GM12892 (cell line): ENCODE measurements at regions not wholly inside any gene's neighbourhood (a gene's known extent, or its start where the extent isn't known, plus 50 kb on each side); places are given as distances from the start of the nearest gene placed in this dataset.

Experiments
- DNase-seq: peaks from one replicate; pipeline ENCODE4 v3.0.0; 2011; ENCODE audit not compliant: insufficient read length
- FAIRE-seq: peaks from 2 replicates; lab custom pipeline; 2011; peaks lifted over from hg19 to GRCh38; lab: Jason Lieb, UNC
- POLR2A ChIP-seq: IDR thresholded peaks from 2 replicates; pipeline ENCODE4 v1.6.1; 2011; ENCODE audit warnings: low read depth, low read length, control low read depth
- POLR2AphosphoS5 ChIP-seq: IDR thresholded peaks from 2 replicates; pipeline ENCODE4 v1.6.1; 2011; ENCODE audit warnings: low read depth, low read length, control low read depth
- TAF1 ChIP-seq: IDR thresholded peaks from 2 replicates; pipeline ENCODE4 v1.6.1; 2011; ENCODE audit warnings: low read depth, mild to moderate bottlenecking, control low read depth, low read length, borderline replicate concordance

DNA sequence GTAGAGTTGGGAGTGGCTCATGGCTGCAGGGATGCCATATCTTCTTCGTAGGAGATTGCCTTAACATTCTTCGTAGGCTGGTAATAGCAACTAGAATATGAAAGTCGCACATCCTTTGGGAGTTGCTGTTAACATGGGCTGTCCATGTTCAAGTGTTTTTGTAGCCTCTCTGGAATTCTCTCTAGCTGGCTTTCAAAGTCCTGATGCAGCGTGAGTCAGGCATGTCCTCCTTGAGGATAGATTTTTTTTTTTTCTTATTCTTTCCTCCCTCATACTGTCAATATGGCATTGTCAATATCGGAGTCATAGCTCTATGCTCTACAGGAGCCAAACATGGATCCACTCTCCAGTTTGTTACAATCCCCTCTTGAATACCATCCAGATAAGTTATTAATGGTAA lies 494.8 kb upstream of the WWC1 start:
- TF ChIP-seq TAF1 (no peak), POLR2A (no peak), POLR2AphosphoS5 (no peak)
- no peak for FAIRE-seq
- no peak for DNase-seq

DNA sequence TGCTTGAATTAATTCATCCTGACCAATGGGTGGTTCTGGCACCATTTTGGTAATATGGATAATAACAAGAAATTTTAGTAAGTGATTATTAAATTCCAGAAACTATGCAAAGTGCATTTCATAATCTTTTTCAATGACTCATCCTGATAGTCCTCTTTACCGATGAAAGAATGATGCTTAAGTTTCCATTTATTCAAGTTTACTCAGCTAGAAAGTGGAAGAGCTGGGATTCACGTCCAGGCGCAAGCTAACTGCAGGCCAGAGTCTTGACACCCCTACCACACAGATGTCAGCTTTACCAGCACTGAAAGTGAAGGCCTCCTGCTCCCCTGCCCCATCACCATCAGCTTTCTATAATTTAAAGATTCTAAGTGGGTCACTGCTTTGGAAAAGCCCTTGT lies 493.5 kb upstream of the WWC1 start:
- DNase-seq (no peak), FAIRE-seq (no peak)
- TF ChIP-seq POLR2A (no peak), TAF1 (no peak), POLR2AphosphoS5 (no peak)

DNA sequence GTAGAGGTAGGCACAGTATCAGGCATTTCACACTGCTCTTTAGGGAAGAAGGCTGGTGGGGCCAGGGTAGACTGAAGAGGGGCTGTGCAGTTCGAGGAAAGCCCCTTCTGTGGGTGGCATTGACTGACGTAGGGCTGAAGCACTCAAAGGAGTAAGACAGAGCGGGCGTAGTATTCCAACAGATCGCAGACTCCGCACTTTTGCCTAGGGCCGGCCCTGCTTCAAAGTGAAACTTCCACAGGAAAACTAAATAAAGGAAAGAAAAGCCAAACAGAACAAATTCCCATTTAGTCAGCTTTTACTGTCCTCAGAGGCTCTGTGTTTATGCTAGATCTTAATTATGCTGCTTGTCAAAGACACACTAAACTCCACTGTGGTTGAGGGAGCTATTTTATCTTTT lies 493.0 kb upstream of the WWC1 start:
- FAIRE-seq: no peak

DNA sequence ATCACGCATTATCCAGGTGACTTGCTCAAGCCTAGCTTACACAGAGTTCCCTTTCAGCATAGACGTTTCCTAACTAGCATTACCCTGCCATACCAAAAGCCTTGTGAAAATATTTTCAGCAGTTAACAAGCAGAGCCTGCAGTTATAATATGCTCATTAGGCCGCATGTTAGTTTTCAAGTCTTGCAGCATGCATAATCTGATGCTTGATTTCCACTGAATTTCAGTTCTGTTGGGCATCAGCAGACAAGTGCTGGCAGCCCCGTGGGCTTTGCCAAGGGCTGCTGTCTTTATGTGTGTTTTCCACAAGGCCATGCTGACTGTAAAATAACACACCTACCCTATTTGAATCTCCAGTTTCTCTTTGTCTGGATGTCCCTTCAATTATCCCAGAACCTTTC lies 491.0 kb upstream of the WWC1 start:
- DNase-seq (no peak), FAIRE-seq (no peak)
- TF ChIP-seq POLR2A (no peak), POLR2AphosphoS5 (no peak), TAF1 (no peak)

More for the DNA sequence above, 493.0 kb upstream of the WWC1 start:
- no peak for DNase-seq
- TF ChIP-seq POLR2A (no peak), TAF1 (no peak), POLR2AphosphoS5 (no peak)

DNA sequence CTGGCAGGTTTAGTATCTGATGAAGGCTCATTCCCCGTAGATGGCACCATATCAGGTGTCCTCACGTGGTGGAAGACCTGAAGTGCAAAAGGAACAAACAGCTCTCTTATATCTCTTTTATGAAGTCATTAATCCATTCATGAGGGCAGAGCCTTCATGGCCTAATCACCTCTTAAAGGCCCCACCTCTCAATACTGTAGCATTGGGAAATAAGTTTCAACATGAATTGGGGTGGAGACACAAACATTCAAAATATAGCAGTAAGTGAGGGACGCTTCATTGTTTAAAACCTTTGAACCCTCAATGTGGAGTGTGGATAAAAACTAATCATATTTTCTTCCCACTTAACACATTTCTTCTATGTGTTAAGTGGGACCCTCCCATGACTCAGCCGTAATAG lies 489.4 kb upstream of the WWC1 start:
- TF ChIP-seq POLR2A (no peak), POLR2AphosphoS5 (no peak), TAF1 (no peak)
- FAIRE-seq: no peak

DNA sequence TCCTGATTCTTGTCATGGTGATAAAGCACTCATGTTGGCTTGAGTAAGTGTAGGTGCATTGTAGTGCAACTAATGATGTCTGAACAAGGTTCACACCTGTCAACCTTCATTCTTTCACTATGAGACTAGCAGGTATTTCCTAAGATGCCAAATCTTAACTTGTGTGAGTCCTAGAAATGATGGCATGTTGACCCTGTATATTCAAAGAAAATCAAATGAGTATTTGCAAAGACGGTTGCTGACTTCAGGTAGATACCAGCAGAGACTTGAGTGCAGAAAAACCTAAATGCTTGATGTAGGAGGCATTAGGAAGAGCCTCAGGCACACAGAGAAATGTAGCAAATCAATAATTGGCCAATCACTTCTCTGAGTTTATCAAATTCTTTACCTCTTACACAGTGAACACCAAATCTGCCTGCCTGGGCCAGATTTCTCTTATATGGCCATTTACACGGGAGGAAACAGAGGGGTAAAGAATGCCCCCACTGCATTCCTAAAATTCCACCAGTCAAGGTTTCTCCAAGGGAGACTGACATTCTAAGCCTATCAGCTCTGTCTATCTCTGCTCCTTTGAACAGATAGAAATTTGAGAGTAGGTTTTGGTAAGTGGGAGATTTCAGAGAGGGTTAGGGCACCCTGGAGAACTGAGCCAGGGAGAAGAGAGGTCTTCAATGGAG lies 488.6 kb upstream of the WWC1 start:
- TF ChIP-seq POLR2AphosphoS5 (no peak), POLR2A (no peak), TAF1 (no peak)
- DNase-seq: no peak
- FAIRE-seq: no peak

More for the DNA sequence above, 489.4 kb upstream of the WWC1 start:
- no peak for DNase-seq

DNA sequence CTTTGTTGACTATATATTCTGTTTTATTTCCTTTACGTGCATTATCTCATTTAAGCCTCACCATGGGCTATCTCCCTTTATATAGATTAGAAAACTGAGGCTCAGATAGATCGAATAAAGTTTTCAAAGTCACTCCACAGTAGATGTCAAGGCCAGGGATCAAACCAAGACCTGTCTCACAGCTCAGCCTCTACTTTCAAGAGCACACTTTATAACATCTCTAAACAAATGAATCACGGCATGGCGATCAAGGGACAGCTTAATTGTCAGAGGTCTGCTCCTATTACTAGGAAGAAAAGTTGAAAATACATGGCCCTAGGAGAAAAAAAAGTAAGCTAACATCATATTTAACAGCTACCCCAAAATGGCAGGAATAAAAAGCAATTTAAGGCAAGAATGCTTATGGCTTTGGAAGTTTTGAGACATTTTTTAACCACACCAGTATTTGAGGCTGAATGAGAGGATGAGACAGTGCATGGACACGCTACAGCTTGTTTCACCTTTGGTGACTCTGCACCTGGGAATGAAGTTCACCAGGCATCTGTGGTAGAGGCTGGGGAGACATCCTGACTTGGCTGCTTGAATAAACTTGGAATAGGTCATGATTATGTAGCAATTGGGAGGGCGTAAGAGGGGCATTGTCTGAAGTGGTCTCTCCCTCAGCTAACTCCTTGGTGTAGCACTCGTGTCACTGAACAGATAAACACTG lies 486.8 kb upstream of the WWC1 start:
- DNase-seq (no peak), FAIRE-seq (no peak)
- no peak for TF ChIP-seq POLR2AphosphoS5
- TF ChIP-seq POLR2A: no peak
- no peak for TF ChIP-seq TAF1

DNA sequence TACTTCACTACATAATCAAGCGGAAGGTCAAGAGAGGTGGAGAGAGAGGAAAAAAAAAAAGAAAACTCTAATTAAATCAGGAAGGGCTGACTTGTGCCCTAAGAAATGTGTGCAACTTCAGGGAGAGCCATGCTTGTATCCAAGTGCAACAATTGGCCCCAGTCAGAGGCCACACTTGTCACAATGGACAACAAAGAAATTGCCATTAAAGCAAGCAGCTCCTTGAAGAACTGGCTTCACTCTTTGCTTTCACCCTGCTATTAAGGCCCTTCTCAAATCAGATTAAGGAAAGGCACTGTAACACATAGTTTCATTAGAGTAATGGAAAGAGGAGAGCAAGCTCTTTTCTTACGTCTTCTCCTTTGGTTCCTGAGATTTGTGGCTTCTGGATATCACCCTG lies 480.9 kb upstream of the WWC1 start:
- no peak for FAIRE-seq
- TF ChIP-seq POLR2AphosphoS5 (no peak), POLR2A (no peak), TAF1 (no peak)
- DNase-seq: no peak

DNA sequence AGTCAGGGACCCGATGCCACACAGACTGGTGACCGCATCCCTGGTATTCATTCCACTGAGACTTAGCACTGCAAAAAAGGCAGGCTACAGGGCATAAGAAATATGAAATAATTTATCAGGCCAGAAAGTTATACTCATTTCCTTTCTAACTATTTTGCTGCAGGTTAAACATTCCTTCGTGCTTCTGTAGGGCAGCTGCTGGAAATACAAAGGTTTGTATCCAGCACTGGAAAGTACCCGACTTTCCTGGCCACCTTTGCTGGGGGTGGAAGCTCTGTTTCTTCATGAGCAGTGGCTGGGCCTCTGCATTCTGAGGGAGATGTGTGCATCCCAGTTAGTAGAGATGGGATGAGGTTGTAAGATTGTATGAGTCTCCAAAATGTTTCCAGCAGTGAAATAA lies 478.6 kb upstream of the WWC1 start:
- FAIRE-seq (no peak), DNase-seq (no peak)
- TF ChIP-seq POLR2A: no peak
- TF ChIP-seq TAF1: no peak
- no peak for TF ChIP-seq POLR2AphosphoS5

DNA sequence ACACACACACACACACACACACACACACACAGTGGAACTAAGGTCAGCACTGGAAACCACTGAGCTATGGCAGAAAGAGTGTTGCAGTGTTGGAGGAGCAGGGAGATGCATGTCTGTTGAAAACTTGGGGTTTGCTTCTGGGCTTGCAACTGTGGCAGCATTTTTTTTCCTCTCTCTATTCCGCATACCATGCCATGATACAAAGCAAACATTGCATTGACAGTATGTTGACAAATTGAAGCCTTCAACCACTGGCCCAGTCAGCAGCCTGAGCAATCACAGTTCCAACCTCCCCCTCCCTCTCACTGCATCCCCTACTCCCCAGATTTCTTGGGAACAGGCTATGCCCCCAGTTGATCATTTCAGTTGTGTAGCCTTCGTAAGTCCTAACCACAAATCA lies 478.1 kb upstream of the WWC1 start:
- FAIRE-seq (no peak), DNase-seq (no peak)
- no peak for TF ChIP-seq POLR2AphosphoS5
- TF ChIP-seq POLR2A: no peak
- no peak for TF ChIP-seq TAF1

DNA sequence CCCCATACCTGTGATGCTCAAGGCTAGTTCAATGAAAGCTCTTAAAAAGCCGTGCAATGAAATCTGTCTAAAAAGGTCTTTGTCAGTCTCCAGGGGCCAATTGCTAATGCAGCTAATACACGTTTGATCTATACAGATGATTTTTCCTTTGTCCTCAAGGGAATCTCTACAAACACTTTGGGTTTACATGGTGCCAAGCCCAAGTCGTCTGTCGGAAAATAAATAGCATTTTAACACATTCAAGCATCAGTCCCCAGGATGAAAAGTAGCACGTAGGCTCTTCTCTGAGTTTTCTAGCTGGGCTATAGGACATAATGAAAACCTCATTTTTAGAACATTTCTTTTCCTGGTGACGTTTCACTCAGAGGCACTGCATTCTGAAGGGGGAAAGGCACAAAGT lies 477.4 kb upstream of the WWC1 start:
- DNase-seq (no peak), FAIRE-seq (no peak)
- TF ChIP-seq POLR2AphosphoS5 (no peak), TAF1 (no peak), POLR2A (no peak)

DNA sequence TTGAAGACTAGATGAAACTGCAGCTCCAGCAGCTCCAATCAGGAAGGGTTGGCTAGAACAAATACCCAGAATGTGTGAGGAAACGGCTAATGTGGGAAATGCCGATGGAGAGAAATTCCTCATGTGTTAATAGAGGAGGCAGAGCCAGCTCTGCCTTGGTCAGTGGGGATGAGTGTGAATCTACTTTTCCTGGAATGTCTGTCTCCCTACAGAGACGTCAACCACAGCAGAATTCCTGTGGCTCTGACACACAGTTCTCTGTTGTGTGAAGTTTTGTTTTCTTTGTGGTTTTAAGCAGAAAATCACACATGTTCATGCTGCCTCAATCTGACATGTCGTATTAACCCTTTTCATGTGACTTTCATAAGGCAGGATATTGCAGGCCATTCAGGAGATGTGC lies 476.6 kb upstream of the WWC1 start:
- DNase-seq (no peak), FAIRE-seq (no peak)
- TF ChIP-seq POLR2A: no peak
- TF ChIP-seq TAF1: no peak
- TF ChIP-seq POLR2AphosphoS5: no peak
